ENCODE measurements at regions not wholly inside any gene's neighbourhood (a gene's known extent, or its start where the extent isn't known, plus 50 kb on each side); places are given as distances from the start of the nearest gene placed in this dataset.

DNA sequence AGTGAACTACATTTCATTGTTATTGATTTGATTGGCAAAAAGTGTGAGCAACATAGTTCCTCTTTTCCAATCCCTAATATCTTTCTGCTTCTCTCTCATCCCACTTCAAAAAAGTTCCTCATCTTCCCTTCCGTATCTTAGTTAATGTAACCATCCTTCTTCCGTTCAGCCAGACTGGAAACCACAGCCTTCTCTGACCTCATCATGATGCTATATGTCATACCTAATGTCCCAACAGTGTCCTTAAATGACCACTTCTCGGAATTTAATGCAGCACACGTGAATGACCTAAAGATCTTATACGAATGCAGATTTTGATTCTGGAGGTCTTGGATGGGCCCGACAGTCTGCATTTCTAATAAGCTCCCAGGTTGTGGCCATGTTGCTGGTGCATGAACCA lies 320.3 kb upstream of the SATB1 start:
- no peak for DNase-seq (ENCODE audit: low spot score in 2 of 2)
- H3K9me3 ChIP-seq = no peaks in the 10 kb centered on the region
- no peaks in the 10 kb centered on the region for H3K36me3 ChIP-seq
- WGBS = 88% methylated on average over 6 of the region's 6 CpGs
- H3K27me3 ChIP-seq = no peaks in the 10 kb centered on the region
- H3K4me3 ChIP-seq = no peak overlapping the region
- TF ChIP-seq POLR2AphosphoS5 (IDR thresholded peaks at IDR 0.05) (no peak), POLR2A (IDR thresholded peaks at IDR 0.05) (no peak), EP300 (IDR thresholded peaks at IDR 0.05) (no peak)
- TF ChIP-seq, protein P1, sequence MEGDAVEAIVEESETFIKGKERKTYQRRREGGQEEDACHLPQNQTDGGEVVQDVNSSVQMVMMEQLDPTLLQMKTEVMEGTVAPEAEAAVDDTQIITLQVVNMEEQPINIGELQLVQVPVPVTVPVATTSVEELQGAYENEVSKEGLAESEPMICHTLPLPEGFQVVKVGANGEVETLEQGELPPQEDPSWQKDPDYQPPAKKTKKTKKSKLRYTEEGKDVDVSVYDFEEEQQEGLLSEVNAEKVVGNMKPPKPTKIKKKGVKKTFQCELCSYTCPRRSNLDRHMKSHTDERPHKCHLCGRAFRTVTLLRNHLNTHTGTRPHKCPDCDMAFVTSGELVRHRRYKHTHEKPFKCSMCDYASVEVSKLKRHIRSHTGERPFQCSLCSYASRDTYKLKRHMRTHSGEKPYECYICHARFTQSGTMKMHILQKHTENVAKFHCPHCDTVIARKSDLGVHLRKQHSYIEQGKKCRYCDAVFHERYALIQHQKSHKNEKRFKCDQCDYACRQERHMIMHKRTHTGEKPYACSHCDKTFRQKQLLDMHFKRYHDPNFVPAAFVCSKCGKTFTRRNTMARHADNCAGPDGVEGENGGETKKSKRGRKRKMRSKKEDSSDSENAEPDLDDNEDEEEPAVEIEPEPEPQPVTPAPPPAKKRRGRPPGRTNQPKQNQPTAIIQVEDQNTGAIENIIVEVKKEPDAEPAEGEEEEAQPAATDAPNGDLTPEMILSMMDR (IDR thresholded peaks at IDR 0.05) = no peak
- H3K4me1 ChIP-seq = no peaks in the 10 kb centered on the region
- H3K27ac ChIP-seq = no peak overlapping the region

DNA sequence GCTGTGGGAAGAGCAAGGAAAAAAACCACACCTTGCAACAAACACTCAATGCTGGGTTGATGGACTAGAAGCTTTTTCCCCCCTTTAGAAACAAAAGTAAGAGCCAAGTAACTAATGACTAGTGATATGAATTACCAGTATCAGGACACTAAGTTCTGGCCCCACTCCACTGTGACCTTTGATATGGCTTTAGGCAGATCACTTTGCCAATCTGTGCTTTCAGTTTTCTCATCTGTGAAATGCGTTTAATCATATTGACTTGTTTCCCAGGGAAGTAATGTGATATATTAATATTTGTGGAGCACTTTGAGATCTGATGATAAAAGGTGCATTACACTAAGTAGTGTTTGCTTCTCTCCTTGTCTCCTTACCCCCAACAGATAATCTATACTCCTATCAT lies 319.3 kb upstream of the SATB1 start:
- Histone ChIP-seq H3K27me3 (no peaks in the 10 kb centered on the region), H3K4me1 (no peaks in the 10 kb centered on the region), H3K27ac (no peak overlapping the region), H3K4me3 (no peak overlapping the region), H3K36me3 (no peaks in the 10 kb centered on the region), H3K9me3 (no peaks in the 10 kb centered on the region)
- TF ChIP-seq POLR2A (IDR thresholded peaks at IDR 0.05) (no peak), POLR2AphosphoS5 (IDR thresholded peaks at IDR 0.05) (no peak), EP300 (IDR thresholded peaks at IDR 0.05) (no peak)
- TF ChIP-seq, protein P1 (IDR thresholded peaks at IDR 0.05) = no peak
- 59% methylated on average over 1 of the region's 1 CpG for WGBS
- no peak for DNase-seq (ENCODE audit: low spot score in 2 of 2)

DNA sequence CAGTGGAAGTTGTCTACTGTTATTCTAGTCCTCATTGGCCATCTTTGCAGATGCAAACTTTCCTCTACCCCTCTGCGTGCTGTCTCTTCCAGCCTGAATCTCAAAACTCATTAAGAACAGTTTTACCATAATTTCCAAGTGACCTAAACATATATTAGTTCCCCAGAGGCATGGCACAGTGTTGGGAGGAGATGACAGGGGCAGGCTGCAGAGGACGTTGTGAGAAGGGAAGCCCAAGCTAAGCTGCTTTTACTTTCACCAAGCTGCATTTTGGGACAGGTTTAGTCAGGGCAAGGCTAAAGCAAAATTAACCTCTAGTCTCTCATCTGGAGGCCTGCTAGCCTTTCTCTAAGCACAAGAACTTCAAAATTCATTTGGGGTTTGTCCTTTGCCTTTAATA lies 318.6 kb upstream of the SATB1 start:
- Histone ChIP-seq H3K9me3 (no peaks in the 10 kb centered on the region), H3K27ac (no peak overlapping the region), H3K36me3 (no peaks in the 10 kb centered on the region), H3K27me3 (no peaks in the 10 kb centered on the region), H3K4me3 (no peak overlapping the region), H3K4me1 (no peaks in the 10 kb centered on the region)
- 77% methylated on average over 2 of the region's 2 CpGs for WGBS
- no peak for TF ChIP-seq POLR2A (IDR thresholded peaks at IDR 0.05)
- no peak for TF ChIP-seq EP300 (IDR thresholded peaks at IDR 0.05)
- TF ChIP-seq, protein P1 (IDR thresholded peaks at IDR 0.05) = no peak
- TF ChIP-seq POLR2AphosphoS5 (IDR thresholded peaks at IDR 0.05) = no peak
- DNase-seq (ENCODE audit: low spot score in 2 of 2) = no peak

DNA sequence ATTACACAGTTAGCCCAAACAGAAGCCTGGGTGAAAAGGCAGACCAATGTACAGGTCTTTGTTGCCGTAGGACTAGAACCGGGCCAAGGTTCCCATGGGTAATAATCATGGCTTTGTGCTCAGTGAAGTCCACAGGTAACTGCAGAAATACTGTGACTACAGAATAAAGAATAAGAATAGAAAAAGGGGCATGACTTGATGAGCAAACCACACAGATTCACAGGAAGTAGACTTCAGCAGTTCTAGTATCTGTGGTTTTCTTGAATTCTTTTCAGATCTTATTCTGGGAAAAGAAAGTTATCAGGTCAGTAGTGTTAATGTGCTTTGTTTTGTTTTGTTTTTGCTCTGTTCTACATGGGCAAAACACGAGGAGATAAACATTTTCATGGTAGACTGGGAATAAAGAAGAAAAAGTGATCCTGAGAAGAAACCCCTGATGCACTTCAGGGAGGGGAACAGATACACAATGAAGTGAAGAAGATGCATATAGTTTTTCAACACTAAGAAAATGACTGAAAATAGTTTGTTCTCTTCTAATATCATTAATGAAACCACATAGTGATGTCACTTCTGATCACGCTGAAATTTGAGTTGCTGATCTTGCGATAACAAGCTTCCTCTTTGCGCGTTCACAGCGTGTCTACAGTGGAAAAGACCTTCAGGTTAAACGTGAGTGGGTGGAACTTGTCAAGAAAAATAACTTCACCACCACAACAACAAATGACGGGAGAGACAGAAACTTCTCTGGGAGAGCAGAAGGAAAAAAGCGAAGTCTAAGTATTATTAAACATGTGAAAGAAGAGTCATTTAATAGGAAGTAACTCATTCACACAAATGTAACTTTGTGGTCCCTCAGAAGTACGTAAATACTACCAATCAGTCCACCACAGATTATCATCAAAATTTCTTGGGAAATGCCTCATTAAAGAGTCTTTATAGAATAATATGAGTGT lies 315.8 kb upstream of the SATB1 start:
- no peaks in the 10 kb centered on the region for H3K27me3 ChIP-seq
- DNase-seq (ENCODE audit: low spot score in 2 of 2) = no peak

DNA sequence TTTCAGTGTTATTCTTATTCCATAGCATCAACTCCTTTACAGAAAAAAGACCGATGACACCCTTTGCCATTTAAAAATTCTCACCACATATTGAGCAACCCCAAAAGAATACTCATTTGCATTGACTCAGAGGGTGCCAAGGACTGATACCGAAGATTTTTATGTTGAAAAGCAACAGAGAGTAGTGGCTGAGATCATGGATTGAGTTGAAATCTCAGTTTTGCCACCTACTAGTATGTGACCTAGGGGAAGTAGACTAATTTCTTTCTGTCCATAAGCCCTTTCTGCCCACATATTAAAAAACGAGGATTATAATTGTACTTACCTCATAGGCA lies 313.9 kb upstream of the SATB1 start:
- WGBS = 68% methylated on average over 3 of the region's 3 CpGs
- Histone ChIP-seq H3K36me3 (no peaks in the 10 kb centered on the region), H3K9me3 (no peaks in the 10 kb centered on the region), H3K4me3 (no peak overlapping the region), H3K27ac (no peak overlapping the region), H3K27me3 (no peaks in the 10 kb centered on the region), H3K4me1 (no peaks in the 10 kb centered on the region)
- DNase-seq (ENCODE audit: low spot score in 2 of 2) = no peak
- TF ChIP-seq POLR2AphosphoS5 (IDR thresholded peaks at IDR 0.05) (no peak), EP300 (IDR thresholded peaks at IDR 0.05) (no peak), POLR2A (IDR thresholded peaks at IDR 0.05) (no peak)
- TF ChIP-seq, protein P1 (IDR thresholded peaks at IDR 0.05) = no peak

More for the DNA sequence above, 315.8 kb upstream of the SATB1 start:
- 77% methylated on average over 12 of the region's 12 CpGs for WGBS
- no peak overlapping the region for H3K27ac ChIP-seq
- TF ChIP-seq, protein P1 (IDR thresholded peaks at IDR 0.05) = no peak
- H3K9me3 ChIP-seq = no peaks in the 10 kb centered on the region
- no peaks in the 10 kb centered on the region for H3K4me1 ChIP-seq
- H3K36me3 ChIP-seq = no peaks in the 10 kb centered on the region
- no peak overlapping the region for H3K4me3 ChIP-seq

Measured in suprapubic skin (tissue), 4 donors.